ENCODE measurements at regions not wholly inside any gene's neighbourhood (a gene's known extent, or its start where the extent isn't known, plus 50 kb on each side); places are given as distances from the start of the nearest gene placed in this dataset.

DNA sequence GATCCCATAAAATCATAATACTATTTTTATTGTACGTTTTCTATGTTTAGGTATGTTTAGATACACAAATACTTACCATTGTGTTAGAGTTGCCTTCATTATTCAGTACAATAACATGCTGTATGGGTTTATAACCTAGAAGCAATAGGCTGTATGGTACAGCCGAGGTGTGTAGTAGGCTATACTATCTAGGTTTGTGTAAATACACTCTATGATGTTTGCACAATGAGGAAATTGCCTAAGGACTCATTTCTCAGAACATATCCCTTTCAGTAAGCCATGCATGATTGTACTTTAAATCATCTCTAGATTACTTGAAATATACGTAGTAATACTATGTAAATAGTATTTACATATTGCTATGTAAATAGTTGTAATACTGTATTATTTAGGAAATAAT, 156.7 kb downstream of the CDCA7 start:
- TF ChIP-seq, protein P1, sequence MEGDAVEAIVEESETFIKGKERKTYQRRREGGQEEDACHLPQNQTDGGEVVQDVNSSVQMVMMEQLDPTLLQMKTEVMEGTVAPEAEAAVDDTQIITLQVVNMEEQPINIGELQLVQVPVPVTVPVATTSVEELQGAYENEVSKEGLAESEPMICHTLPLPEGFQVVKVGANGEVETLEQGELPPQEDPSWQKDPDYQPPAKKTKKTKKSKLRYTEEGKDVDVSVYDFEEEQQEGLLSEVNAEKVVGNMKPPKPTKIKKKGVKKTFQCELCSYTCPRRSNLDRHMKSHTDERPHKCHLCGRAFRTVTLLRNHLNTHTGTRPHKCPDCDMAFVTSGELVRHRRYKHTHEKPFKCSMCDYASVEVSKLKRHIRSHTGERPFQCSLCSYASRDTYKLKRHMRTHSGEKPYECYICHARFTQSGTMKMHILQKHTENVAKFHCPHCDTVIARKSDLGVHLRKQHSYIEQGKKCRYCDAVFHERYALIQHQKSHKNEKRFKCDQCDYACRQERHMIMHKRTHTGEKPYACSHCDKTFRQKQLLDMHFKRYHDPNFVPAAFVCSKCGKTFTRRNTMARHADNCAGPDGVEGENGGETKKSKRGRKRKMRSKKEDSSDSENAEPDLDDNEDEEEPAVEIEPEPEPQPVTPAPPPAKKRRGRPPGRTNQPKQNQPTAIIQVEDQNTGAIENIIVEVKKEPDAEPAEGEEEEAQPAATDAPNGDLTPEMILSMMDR (IDR thresholded peaks at IDR 0.05): no peak

DNA sequence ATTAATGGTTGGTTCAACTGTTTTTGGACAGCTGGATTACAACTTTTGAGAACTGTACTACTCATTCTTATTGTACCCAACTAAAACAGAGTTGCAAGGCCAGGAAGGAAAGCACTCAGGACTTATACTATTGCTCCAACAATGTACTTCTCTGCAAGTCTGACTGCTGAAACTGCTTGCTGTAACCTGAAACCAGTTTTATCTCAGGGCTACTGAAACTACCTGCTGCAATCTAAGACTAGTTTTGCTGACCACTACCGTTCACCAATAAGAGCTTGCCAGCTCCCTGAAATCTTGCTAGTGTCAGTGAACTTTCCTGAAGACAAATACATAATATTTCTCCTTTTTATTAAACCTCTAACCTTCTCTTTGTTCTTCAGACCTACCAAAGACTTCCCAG, 157.3 kb downstream of the CDCA7 start:
- TF ChIP-seq, protein P1 (IDR thresholded peaks at IDR 0.05): no peak

DNA sequence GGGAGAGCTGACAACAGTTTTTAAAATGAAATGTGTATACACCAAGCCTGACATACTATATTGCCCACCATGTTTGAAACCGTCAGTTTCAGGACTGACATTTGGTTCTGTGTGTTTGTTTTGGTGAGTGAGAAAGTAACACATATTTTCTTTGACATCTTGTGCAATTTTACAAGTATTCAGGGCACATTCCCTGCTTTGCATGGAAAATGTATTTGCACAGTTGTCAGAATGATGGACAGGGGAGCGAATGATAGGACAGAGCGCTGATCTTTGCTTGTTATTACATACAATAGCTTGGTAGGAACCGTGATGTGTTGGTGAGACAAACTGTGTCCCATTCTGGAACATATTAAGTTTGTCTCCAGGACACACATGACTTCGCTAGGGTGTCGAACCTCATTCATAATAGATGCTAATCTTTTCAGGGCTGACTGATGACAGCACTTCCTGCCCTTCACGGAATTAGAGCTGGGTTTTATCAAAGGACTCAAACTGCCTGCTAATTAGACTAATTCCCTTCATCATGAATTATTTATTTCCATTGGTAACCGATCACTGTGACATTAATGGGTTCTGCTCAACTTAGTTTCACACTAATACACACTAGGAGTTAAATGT, 158.5 kb downstream of the CDCA7 start:
- TF ChIP-seq, protein P1 (IDR thresholded peaks at IDR 0.05): no peak

DNA sequence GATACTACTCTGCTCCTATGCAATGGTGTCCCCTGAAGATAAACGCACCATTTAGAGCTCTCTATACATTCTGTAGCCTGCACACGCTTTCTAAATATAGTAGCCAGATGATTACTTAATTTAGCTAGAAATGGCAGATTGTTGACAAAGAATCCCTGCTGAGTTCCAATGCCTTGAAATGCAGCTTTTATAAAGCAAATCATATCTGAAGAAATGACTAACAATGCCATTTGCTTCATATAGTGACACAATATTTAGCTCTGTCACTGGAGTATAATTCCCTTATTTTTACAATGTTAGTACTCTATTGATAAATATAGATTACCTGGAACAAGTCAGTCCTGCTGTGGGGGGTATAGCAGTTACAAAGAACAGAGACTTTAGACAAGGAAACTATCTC, 166.2 kb downstream of the CDCA7 start:
- TF ChIP-seq, protein P1 (IDR thresholded peaks at IDR 0.05): no peak

DNA sequence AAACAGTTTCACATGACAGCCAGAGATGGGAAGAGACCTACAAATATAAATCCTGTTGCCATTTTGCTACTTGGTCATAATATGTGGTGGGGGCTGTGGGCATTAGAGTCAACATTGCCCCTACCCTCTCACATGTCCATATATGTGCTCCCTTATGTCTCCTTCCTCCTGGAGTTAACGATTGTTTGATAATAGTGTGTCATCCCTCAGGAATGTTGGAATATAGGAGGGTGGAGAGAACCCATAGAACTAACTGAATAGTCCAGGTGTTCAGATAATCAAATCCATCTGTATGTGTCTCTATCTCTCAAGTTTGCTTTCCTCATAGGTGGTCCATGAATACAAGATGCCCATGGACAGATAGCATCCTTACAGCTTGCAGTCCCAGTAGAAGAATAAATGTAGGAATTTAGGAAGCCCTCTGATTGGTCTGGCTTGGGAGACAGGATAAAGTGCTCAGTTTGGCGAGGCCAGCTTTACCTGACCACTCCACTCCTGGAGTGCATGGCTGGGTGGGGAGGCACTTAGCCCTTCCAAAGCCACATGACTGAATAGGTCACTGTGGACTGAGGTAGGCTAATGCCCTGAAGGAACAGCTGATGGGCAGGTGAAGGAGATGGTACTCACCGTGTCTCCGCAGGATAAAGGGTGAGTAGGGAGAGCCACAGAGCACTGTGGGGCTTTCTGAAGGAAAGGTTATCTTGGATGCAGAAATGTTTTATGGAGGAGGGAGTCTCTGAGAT, 166.9 kb downstream of the CDCA7 start:
- TF ChIP-seq, protein P1 (IDR thresholded peaks at IDR 0.05): no peak

DNA sequence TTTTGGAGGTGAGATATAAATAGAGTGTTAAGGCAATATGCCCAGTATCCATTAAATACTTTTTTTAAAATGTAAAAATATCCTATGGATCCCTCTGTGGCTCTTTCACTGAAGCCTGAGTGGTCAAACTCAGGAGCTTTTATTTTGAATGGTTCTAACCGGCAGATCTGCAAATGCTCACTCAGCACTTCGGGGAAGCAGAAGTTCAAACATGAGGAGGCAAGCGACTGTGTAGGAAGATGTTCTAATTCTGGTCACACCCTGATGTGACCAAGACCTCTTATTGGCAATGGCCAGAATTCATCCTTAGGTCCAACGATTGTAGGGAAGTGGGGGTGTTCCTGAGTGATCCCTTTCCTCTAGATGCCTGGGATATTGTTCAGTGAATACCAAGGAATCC, 168.8 kb downstream of the CDCA7 start:
- TF ChIP-seq, protein P1 (IDR thresholded peaks at IDR 0.05): no peak

DNA sequence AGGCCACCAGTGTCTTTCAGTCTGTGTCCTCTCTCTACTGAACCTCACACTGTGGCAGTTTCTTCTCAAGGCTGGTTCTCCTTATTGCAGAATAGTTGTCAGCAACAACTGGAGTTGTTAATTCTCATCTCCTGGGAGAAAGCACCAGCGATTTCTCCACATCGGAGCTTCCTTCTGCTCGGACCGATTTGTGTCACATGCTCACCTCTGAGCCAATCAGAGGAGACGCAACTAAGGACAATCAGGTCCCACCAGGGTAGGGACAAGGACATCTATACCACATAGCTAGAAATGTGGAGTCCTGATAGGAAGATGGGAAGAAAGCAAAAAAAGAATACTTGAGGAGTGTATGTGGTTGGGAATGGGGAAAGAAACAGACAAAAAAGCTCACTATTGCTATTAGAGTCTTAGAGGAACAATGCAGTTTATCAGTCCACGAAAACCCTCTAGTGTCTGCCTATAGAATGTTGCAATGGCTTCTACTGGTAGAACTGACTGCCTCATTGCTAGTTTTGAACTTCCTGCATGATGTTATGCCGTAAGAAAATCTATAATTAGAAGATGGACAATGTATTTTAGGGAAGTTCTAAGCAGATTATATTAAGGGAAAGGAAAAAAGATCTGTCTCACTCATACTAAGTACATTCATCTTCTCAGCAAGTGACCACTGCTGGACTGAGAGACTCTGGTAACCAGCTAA, 169.7 kb downstream of the CDCA7 start:
- TF ChIP-seq, protein P1 (IDR thresholded peaks at IDR 0.05): no peak
